GM19395 (cell line): ENCODE measurements at regions not wholly inside any gene's neighbourhood (a gene's known extent, or its start where the extent isn't known, plus 50 kb on each side); places are given as distances from the start of the nearest gene placed in this dataset.
"Not testable (repeated sequence)": the region's sequence is repeated elsewhere in the genome, so short reads cannot be mapped to it uniquely, and the experiment has no call there.

Source experiments
- ATAC-seq: cut with Tn5 transposase; IDR thresholded peaks from one replicate; pipeline ENCODE4 v1.9.1; 2021; ENCODE audit warnings: mild to moderate bottlenecking, moderate library complexity; ENCODE audit not compliant: unreplicated experiment

GRCh38 chr5:72760259-72760658 is 56.2 kb upstream of the TNPO1 start:
- no peak for ATAC-seq

- no peak for ATAC-seq
Measured at GRCh38 chr5:72752909-72753308, 63.6 kb upstream of the TNPO1 start.

GRCh38 chr5:72749362-72749997 is 67.0 kb upstream of the TNPO1 start:
- ATAC-seq, result no peak

- no peak for ATAC-seq
Measured at GRCh38 chr5:72747826-72748225, 68.6 kb upstream of the TNPO1 start.

- ATAC-seq, result no peak
Measured at GRCh38 chr5:72746736-72747135, 69.7 kb upstream of the TNPO1 start.

- ATAC-seq, result no peak
Measured at GRCh38 chr5:72744136-72744535, 72.3 kb upstream of the TNPO1 start.

- ATAC-seq, result no peak
Measured at GRCh38 chr5:72741805-72742204, 74.7 kb upstream of the TNPO1 start.

GRCh38 chr5:72733810-72734209 is 82.7 kb upstream of the TNPO1 start:
- ATAC-seq, result no peak

GRCh38 chr5:72723581-72723980 is 92.9 kb upstream of the TNPO1 start:
- ATAC-seq, result no peak

- no peak for ATAC-seq
Measured at GRCh38 chr5:72722792-72723452, 93.5 kb upstream of the TNPO1 start.

- no peak for ATAC-seq
Measured at GRCh38 chr5:72721844-72722243, 94.6 kb upstream of the TNPO1 start.

GRCh38 chr5:72720205-72720604 is 96.3 kb upstream of the TNPO1 start:
- no peak for ATAC-seq

GRCh38 chr5:72711351-72711750 is 105.1 kb upstream of the TNPO1 start:
- no peak for ATAC-seq

- no peak for ATAC-seq
Measured at GRCh38 chr5:72709341-72709740, 107.1 kb upstream of the TNPO1 start.

GRCh38 chr5:72705178-72705577 is 111.3 kb upstream of the TNPO1 start:
- no peak for ATAC-seq

- ATAC-seq, result no peak
Measured at GRCh38 chr5:72703876-72704275, 112.6 kb upstream of the TNPO1 start.

GRCh38 chr5:72702881-72703434 is 113.5 kb upstream of the TNPO1 start:
- ATAC-seq, result no peak

GRCh38 chr5:72702105-72702504 is 114.4 kb upstream of the TNPO1 start:
- ATAC-seq, result not testable (repeated sequence)

GRCh38 chr5:72698481-72698880 is 118.0 kb upstream of the TNPO1 start:
- no peak for ATAC-seq

GRCh38 chr5:72697622-72698021 is 118.8 kb upstream of the TNPO1 start:
- no peak for ATAC-seq

GRCh38 chr5:72695659-72696058 is 120.8 kb upstream of the TNPO1 start:
- no peak for ATAC-seq

- no peak for ATAC-seq
Measured at GRCh38 chr5:72694856-72695255, 121.6 kb upstream of the TNPO1 start.
